K562 (cell line): ENCODE measurements at regions not wholly inside any gene's neighbourhood (a gene's known extent, or its start where the extent isn't known, plus 50 kb on each side); places are given as distances from the start of the nearest gene placed in this dataset.
A peak's percentile ranks its signal among the peaks of the same experiment; 100 is the strongest.

Experiments used
- ATF4 ChIP-seq: fragments of 450-650 bp; formaldehyde crosslinking; IDR thresholded peaks from 2 replicates; pipeline ENCODE4 v1.4.0; 2022; ENCODE audit warnings: mild to moderate bottlenecking, moderate library complexity
- BCOR ChIP-seq: fragments of 450-650 bp; IDR thresholded peaks from 2 replicates; pipeline ENCODE4 v1.6.1; 2016
- CEBPB ChIP-seq: fragments of 450-650 bp; IDR thresholded peaks from 2 replicates; pipeline ENCODE4 v1.6.1; 2016; ENCODE audit warnings: missing genetic modification characterization, missing compliant biosample characterization
- CREB1 ChIP-seq, 2 experiments: sonication (generic) in 1 of 2; formaldehyde crosslinking in 1 of 2; IDR thresholded peaks; 2 replicates each; pipeline versions ENCODE4 v1.6.1 to v1.8.0; 2012 to 2022; ENCODE audit warnings: inconsistent platforms in 1 of 2, mild to moderate bottlenecking in 1 of 2, missing genetic modification reagents in 1 of 2, moderate library complexity in 1 of 2
- DPF2 ChIP-seq: fragments of 450-650 bp; IDR thresholded peaks from 2 replicates; pipeline ENCODE4 v1.6.1; 2016
- EP400 ChIP-seq: fragments of 450-650 bp; IDR thresholded peaks from 2 replicates; pipeline ENCODE4 v1.6.1; 2017; ENCODE audit warnings: antibody characterized with exemption, mild to moderate bottlenecking, moderate library complexity
- FOXJ2 ChIP-seq: fragments of 200-800 bp; sonication (Bioruptor generic); IDR thresholded peaks from 2 replicates; pipeline ENCODE4 v1.6.1; 2016; ENCODE audit warnings: missing genetic modification characterization, missing compliant biosample characterization
- FOXK2 ChIP-seq, 2 experiments: fragments of 450-650 bp; IDR thresholded peaks in 1 of 2; conservative IDR thresholded peaks in 1 of 2; 2 replicates each; pipeline ENCODE4 v1.6.1; 2016; ENCODE audit warnings: low read depth in 2 of 2, mild to moderate bottlenecking in 1 of 2
- KLF6 ChIP-seq: fragments of 250-450 bp; sonication (Bioruptor Pico); IDR thresholded peaks from 2 replicates; pipeline ENCODE4 v1.4.0; 2020; ENCODE audit warnings: mild to moderate bottlenecking, moderate library complexity, borderline replicate concordance
- MBD2 ChIP-seq: sonication (generic); IDR thresholded peaks from 2 replicates; pipeline ENCODE4 v1.6.1; 2016; ENCODE audit warnings: low read depth, borderline replicate concordance
- MEIS2 ChIP-seq: fragments of 450-650 bp; IDR thresholded peaks from 2 replicates; pipeline ENCODE4 v1.6.1; 2014; ENCODE audit warnings: mild to moderate bottlenecking; ENCODE audit not compliant: partially characterized antibody
- MXI1 ChIP-seq: IDR thresholded peaks from 2 replicates; pipeline ENCODE4 v1.6.1; 2011; ENCODE audit warnings: low read depth, mild to moderate bottlenecking, improper control_type of control experiment, low read length
- OTX1 ChIP-seq: fragments of 450-650 bp; formaldehyde crosslinking; IDR thresholded peaks from 2 replicates; pipeline ENCODE4 v1.4.0; 2022; ENCODE audit warnings: mild to moderate bottlenecking
- PML ChIP-seq: IDR thresholded peaks from 2 replicates; pipeline ENCODE4 v1.6.1; 2012; ENCODE audit warnings: low read length, inconsistent platforms
- SMARCB1 ChIP-seq: IDR thresholded peaks from 2 replicates; pipeline ENCODE4 v1.6.1; 2011; ENCODE audit warnings: improper control_type of control experiment, low read depth; ENCODE audit not compliant: insufficient read length
- SMARCC2 ChIP-seq: fragments of 450-650 bp; IDR thresholded peaks from 2 replicates; pipeline ENCODE4 v1.6.1; 2017; ENCODE audit warnings: antibody characterized with exemption, moderate library complexity, mild to moderate bottlenecking, low read depth
- TAF9B ChIP-seq: fragments of 450-650 bp; IDR thresholded peaks from 2 replicates; pipeline ENCODE4 v1.6.1; 2018; ENCODE audit warnings: mild to moderate bottlenecking; ENCODE audit not compliant: partially characterized antibody
- TCF3 ChIP-seq: sonication (generic); formaldehyde crosslinking; IDR thresholded peaks from 2 replicates; pipeline ENCODE4 v1.4.0; 2020; ENCODE audit warnings: mild to moderate bottlenecking, missing genetic modification reagents
- USF1 ChIP-seq: sonication (generic); formaldehyde crosslinking; IDR thresholded peaks from 2 replicates; pipeline ENCODE4 v1.9.0; 2022; ENCODE audit warnings: mild to moderate bottlenecking, missing genetic modification reagents
- ZNF511 ChIP-seq: sonication (generic); formaldehyde crosslinking; IDR thresholded peaks from 2 replicates; pipeline ENCODE4 v1.8.0; 2022; ENCODE audit warnings: mild to moderate bottlenecking, missing genetic modification reagents
- ZNF583 ChIP-seq: fragments of 250-450 bp; sonication (Bioruptor Pico); IDR thresholded peaks from 2 replicates; pipeline ENCODE4 v1.4.0; 2020
- TF ChIP-seq, protein P1 (sequence below): fragments of 450-650 bp; conservative IDR thresholded peaks from 2 replicates; pipeline ENCODE4 v1.6.1; 2016; ENCODE audit warnings: missing genetic modification characterization, low read depth, mild to moderate bottlenecking, control low read depth, missing compliant biosample characterization
- TF ChIP-seq, protein P2 (sequence below): fragments of 250-450 bp; sonication (Bioruptor Pico); IDR thresholded peaks from 2 replicates; pipeline ENCODE4 v1.4.0; 2020; ENCODE audit warnings: borderline replicate concordance

GRCh38 chr6:26296857-26297648 is 67.9 kb upstream of the BTN3A2 start (continued):
- TF ChIP-seq MXI1 = peak; percentile 69; the same call in 1 of the 2 replicates
- no peak for TF ChIP-seq ZNF511 (CRISPR knock-in tag)
- TF ChIP-seq KLF6 (CRISPR knock-in tag) = peak; percentile 77; the same call in 1 of the 2 replicates
- TF ChIP-seq CREB1 (IDR thresholded peaks at IDR 0.05) = peak; percentile 74
- TF ChIP-seq CREB1 (CRISPR knock-in tag; IDR thresholded peaks at IDR 0.05) = peak; percentile 41; the same call in 1 of the 2 replicates
- TF ChIP-seq, protein P1, sequence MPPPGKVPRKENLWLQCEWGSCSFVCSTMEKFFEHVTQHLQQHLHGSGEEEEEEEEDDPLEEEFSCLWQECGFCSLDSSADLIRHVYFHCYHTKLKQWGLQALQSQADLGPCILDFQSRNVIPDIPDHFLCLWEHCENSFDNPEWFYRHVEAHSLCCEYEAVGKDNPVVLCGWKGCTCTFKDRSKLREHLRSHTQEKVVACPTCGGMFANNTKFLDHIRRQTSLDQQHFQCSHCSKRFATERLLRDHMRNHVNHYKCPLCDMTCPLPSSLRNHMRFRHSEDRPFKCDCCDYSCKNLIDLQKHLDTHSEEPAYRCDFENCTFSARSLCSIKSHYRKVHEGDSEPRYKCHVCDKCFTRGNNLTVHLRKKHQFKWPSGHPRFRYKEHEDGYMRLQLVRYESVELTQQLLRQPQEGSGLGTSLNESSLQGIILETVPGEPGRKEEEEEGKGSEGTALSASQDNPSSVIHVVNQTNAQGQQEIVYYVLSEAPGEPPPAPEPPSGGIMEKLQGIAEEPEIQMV (tag) = peak; percentile 57; the same call in 1 of the 2 replicates
- peak; percentile 94 for TF ChIP-seq SMARCC2
- TF ChIP-seq DPF2 = peak; percentile 99
- peak; percentile 79 for TF ChIP-seq BCOR
- TF ChIP-seq EP400 = peak; percentile 5; the same call in 1 of the 2 replicates
- peak; percentile 95 for TF ChIP-seq PML
- no peak for TF ChIP-seq FOXJ2 (tag)
- no peak for TF ChIP-seq CEBPB (tag)
- 0 out of 2 replicates have a peak, but pooled peaks have one; percentile 54 for TF ChIP-seq OTX1 (CRISPR knock-in tag)
- peak; percentile 73 for TF ChIP-seq ZNF583 (CRISPR knock-in tag)
- TF ChIP-seq, protein P2, sequence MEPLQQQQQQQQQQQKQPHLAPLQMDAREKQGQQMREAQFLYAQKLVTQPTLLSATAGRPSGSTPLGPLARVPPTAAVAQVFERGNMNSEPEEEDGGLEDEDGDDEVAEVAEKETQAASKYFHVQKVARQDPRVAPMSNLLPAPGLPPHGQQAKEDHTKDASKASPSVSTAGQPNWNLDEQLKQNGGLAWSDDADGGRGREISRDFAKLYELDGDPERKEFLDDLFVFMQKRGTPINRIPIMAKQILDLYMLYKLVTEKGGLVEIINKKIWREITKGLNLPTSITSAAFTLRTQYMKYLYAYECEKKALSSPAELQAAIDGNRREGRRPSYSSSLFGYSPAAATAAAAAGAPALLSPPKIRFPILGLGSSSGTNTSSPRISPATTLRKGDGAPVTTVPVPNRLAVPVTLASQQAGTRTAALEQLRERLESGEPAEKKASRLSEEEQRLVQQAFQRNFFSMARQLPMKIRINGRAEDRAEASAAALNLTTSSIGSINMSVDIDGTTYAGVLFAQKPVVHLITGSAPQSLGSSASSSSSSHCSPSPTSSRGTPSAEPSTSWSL = no peak
- TF ChIP-seq SMARCB1 = peak; percentile 70
- peak; percentile 34 to 95; a peak in 3 of 4 replicates for TF ChIP-seq FOXK2 (conservative IDR thresholded peaks at IDR 0.05 in 1 of 2, IDR thresholded peaks at IDR 0.05 in 1 of 2; ENCODE audit: low read depth in 2 of 2)
- TF ChIP-seq TCF3 = peak; percentile 98
- peak; percentile 96 for TF ChIP-seq MEIS2
- peak; percentile 87 for TF ChIP-seq MBD2
- TF ChIP-seq ATF4 (CRISPR knock-in tag) = no peak; the same call in none of the 2 replicates
- no peak; the same call in 1 of the 2 replicates for TF ChIP-seq USF1 (CRISPR knock-in tag)
- TF ChIP-seq TAF9B = peak; percentile 56
